HEK293 (cell line): ENCODE measurements at regions not wholly inside any gene's neighbourhood (a gene's known extent, or its start where the extent isn't known, plus 50 kb on each side); places are given as distances from the start of the nearest gene placed in this dataset.

Experiments
- CTCF ChIA-PET: fragments of 350-600 bp; formaldehyde crosslinking; extraction: SDS; loops from one replicate; lab custom pipeline; 2021; ENCODE audit warnings: antibody characterized with exemption; lab: Yijun Ruan, JAX
- POLR2A ChIA-PET: fragments of 300-600 bp; formaldehyde crosslinking; extraction: SDS; loops from one replicate; lab custom pipeline; 2020; ENCODE audit warnings: antibody characterized with exemption, inconsistent platforms; lab: Yijun Ruan, JAX
- H3K27ac ChIP-seq: fragments of 200-500 bp; sonication (Bioruptor generic); 2 replicates; pipeline ENCODE4 v1.5.1; 2014; ENCODE audit warnings: low read depth, low read length, control low read depth, inconsistent platforms; ENCODE audit errors: extremely low read depth
- H3K36me3 ChIP-seq, 2 experiments: fragments of 200-500 bp in 1 of 2; sonication (Bioruptor generic) in 1 of 2; 1 replicate in 1 of 2; 2 replicates in 1 of 2; pipeline ENCODE4 v1.5.1; 2014 to 2017; ENCODE audit warnings: inconsistent platforms in 2 of 2, low read length in 2 of 2; ENCODE audit not compliant: control insufficient read depth in 2 of 2, insufficient read depth in 1 of 2
- H3K4me1 ChIP-seq: fragments of 200-500 bp; sonication (Bioruptor generic); 2 replicates; pipeline ENCODE4 v1.5.1; 2014; ENCODE audit warnings: mild to moderate bottlenecking, low read length, inconsistent platforms; ENCODE audit not compliant: control insufficient read depth, insufficient read depth
- H3K4me3 ChIP-seq: 2 replicates; pipeline ENCODE4 v1.5.1; 2011; ENCODE audit warnings: low read depth, mild to moderate bottlenecking, control low read depth, low read length, moderate library complexity
- H3K9me3 ChIP-seq: fragments of 200-500 bp; sonication (Bioruptor generic); 2 replicates; pipeline ENCODE4 v1.5.1; 2014; ENCODE audit warnings: low read depth, low read length, inconsistent platforms; ENCODE audit not compliant: control insufficient read depth, insufficient read depth
- AEBP2 ChIP-seq: fragments of 450-650 bp; formaldehyde crosslinking; IDR thresholded peaks from 2 replicates; pipeline ENCODE4 v1.5.1; 2016; ENCODE audit warnings: missing biosample characterization, missing genetic modification characterization, borderline replicate concordance
- CTCF ChIP-seq: fragments of 450-650 bp; formaldehyde crosslinking; IDR thresholded peaks from 2 replicates; pipeline ENCODE4 v1.5.1; 2016; ENCODE audit warnings: missing biosample characterization, missing genetic modification characterization
- GLIS1 ChIP-seq: fragments of 450-650 bp; formaldehyde crosslinking; IDR thresholded peaks from 2 replicates; pipeline ENCODE4 v1.5.1; 2016; ENCODE audit warnings: missing biosample characterization, missing genetic modification characterization
- GLIS2 ChIP-seq: fragments of 450-650 bp; formaldehyde crosslinking; IDR thresholded peaks from 2 replicates; pipeline ENCODE4 v1.5.1; 2016; ENCODE audit warnings: missing biosample characterization, missing genetic modification characterization
- INSM2 ChIP-seq: fragments of 450-650 bp; formaldehyde crosslinking; IDR thresholded peaks from 2 replicates; pipeline ENCODE4 v1.5.1; 2016; ENCODE audit warnings: missing biosample characterization, missing genetic modification characterization
- PRDM10 ChIP-seq: fragments of 450-650 bp; formaldehyde crosslinking; IDR thresholded peaks from 2 replicates; pipeline ENCODE4 v1.5.1; 2016; ENCODE audit warnings: missing biosample characterization, missing genetic modification characterization
- REST ChIP-seq: fragments of 450-650 bp; formaldehyde crosslinking; IDR thresholded peaks from 2 replicates; pipeline ENCODE4 v1.5.1; 2016; ENCODE audit warnings: missing biosample characterization, missing genetic modification characterization
- SALL2 ChIP-seq: fragments of 450-650 bp; formaldehyde crosslinking; IDR thresholded peaks from 2 replicates; pipeline ENCODE4 v1.5.0; 2017; ENCODE audit warnings: missing biosample characterization, mild to moderate bottlenecking, missing genetic modification characterization, borderline replicate concordance
- SETDB1 ChIP-seq: IDR thresholded peaks from one replicate; pipeline ENCODE4 v1.6.1; 2017; ENCODE audit warnings: mild to moderate bottlenecking, low read length, moderate library complexity, mixed read lengths; ENCODE audit not compliant: insufficient read length
- ZEB2 ChIP-seq: fragments of 450-650 bp; formaldehyde crosslinking; IDR thresholded peaks from 2 replicates; pipeline ENCODE4 v1.5.1; 2016; ENCODE audit warnings: missing biosample characterization, missing genetic modification characterization
- ZFP3 ChIP-seq: fragments of 450-650 bp; formaldehyde crosslinking; IDR thresholded peaks from 2 replicates; pipeline ENCODE4 v1.5.1; 2016; ENCODE audit warnings: low read depth, missing biosample characterization, missing genetic modification characterization
- ZNF121 ChIP-seq: fragments of 450-650 bp; formaldehyde crosslinking; IDR thresholded peaks from 2 replicates; pipeline ENCODE4 v1.5.1; 2016; ENCODE audit warnings: missing biosample characterization, missing genetic modification characterization
- ZNF140 ChIP-seq: fragments of 450-650 bp; formaldehyde crosslinking; IDR thresholded peaks from 2 replicates; pipeline ENCODE4 v1.5.1; 2016; ENCODE audit warnings: missing biosample characterization, missing genetic modification characterization
- ZNF174 ChIP-seq: fragments of 450-650 bp; formaldehyde crosslinking; IDR thresholded peaks from 2 replicates; pipeline ENCODE4 v1.5.0; 2017; ENCODE audit warnings: missing biosample characterization, mild to moderate bottlenecking, missing genetic modification characterization
- ZNF239 ChIP-seq: fragments of 450-650 bp; formaldehyde crosslinking; IDR thresholded peaks from 2 replicates; pipeline ENCODE4 v1.5.1; 2016; ENCODE audit warnings: missing biosample characterization, missing genetic modification characterization
- ZNF248 ChIP-seq: fragments of 450-650 bp; formaldehyde crosslinking; IDR thresholded peaks from 2 replicates; pipeline ENCODE4 v1.5.1; 2017; ENCODE audit warnings: missing biosample characterization, missing genetic modification characterization
- ZNF37A ChIP-seq: fragments of 450-650 bp; IDR thresholded peaks from 2 replicates; pipeline ENCODE4 v1.5.1; 2018; ENCODE audit warnings: missing biosample characterization, missing genetic modification characterization
- ZNF585B ChIP-seq: fragments of 450-650 bp; formaldehyde crosslinking; IDR thresholded peaks from 2 replicates; pipeline ENCODE4 v1.5.1; 2016; ENCODE audit warnings: missing biosample characterization, missing genetic modification characterization
- ZNF596 ChIP-seq: fragments of 450-650 bp; IDR thresholded peaks from 2 replicates; pipeline ENCODE4 v1.5.0; 2018; ENCODE audit warnings: missing biosample characterization, mild to moderate bottlenecking, missing genetic modification characterization, moderate library complexity
- ZNF777 ChIP-seq: fragments of 450-650 bp; formaldehyde crosslinking; IDR thresholded peaks from 2 replicates; pipeline ENCODE4 v1.5.1; 2017; ENCODE audit warnings: missing biosample characterization, missing genetic modification characterization, borderline replicate concordance

- TF ChIP-seq ZNF777 (tag by site-specific recombination) = no peak
Measured at GRCh38 chr3:27878014-27878383, 155.9 kb upstream of the EOMES start (continued).

- Histone ChIP-seq H3K9me3 (no peaks in the 10 kb centered on the region), H3K27ac (no peak overlapping the region), H3K4me3 (no peak overlapping the region), H3K36me3 (no peaks in the 10 kb centered on the region), H3K4me1 (no peaks in the 10 kb centered on the region)
- CTCF ChIA-PET = interaction anchor here (0.5 kb wide), 1 partner anchor 200 kb away, joined by 3 read pairs; no protein-coding TSS in a partner anchor
- POLR2A ChIA-PET = no interaction called here
- TF ChIP-seq SALL2 (tag by site-specific recombination) (no peak), SETDB1 (no peak), GLIS2 (tag by site-specific recombination) (no peak), INSM2 (tag by site-specific recombination) (no peak), ZEB2 (tag by site-specific recombination) (no peak), ZNF248 (no peak), AEBP2 (no peak), ZNF140 (no peak), ZNF121 (no peak), CTCF (tag by site-specific recombination) (no peak), PRDM10 (tag by site-specific recombination) (no peak), REST (tag by site-specific recombination) (no peak), GLIS1 (no peak), ZNF596 (tag by site-specific recombination) (no peak), ZNF174 (tag by site-specific recombination) (no peak), ZNF585B (tag by site-specific recombination) (no peak), ZFP3 (tag by site-specific recombination) (no peak), ZNF239 (tag by site-specific recombination) (no peak), ZNF37A (tag by site-specific recombination) (no peak)
Measured at GRCh38 chr3:27880969-27881892, 159.1 kb upstream of the EOMES start.
